Liver (tissue), 8 donors: ENCODE measurements at regions not wholly inside any gene's neighbourhood (a gene's known extent, or its start where the extent isn't known, plus 50 kb on each side); places are given as distances from the start of the nearest gene placed in this dataset.

ENCODE experiments used
- DNase-seq: peaks from one replicate; pipeline ENCODE4 v3.0.0-alpha.2; 2017; ENCODE audit warnings: low spot score
- H3K27ac ChIP-seq, 2 donors: one replicate each; pipeline ENCODE4 v1.7.0; 2013; ENCODE audit warnings: inconsistent platforms in 2 of 2, low read length in 2 of 2, control low read depth in 1 of 2, low read depth in 1 of 2, mild to moderate bottlenecking in 1 of 2
- H3K27me3 ChIP-seq, 4 donors: one replicate each; pipeline versions ENCODE4 v1.6.1 to v1.7.0; 2013; ENCODE audit warnings: low read length in 3 of 4, inconsistent platforms in 1 of 4, mild to moderate bottlenecking in 1 of 4, moderate library complexity in 1 of 4; ENCODE audit not compliant: control insufficient read depth in 4 of 4, insufficient read depth in 4 of 4
- H3K36me3 ChIP-seq, 4 donors: one replicate each; pipeline versions ENCODE4 v1.6.1 to v1.7.0; 2013; ENCODE audit warnings: low read length in 3 of 4, mild to moderate bottlenecking in 3 of 4, low read depth in 1 of 4, moderate library complexity in 1 of 4; ENCODE audit not compliant: control insufficient read depth in 4 of 4, insufficient read depth in 3 of 4
- H3K4me1 ChIP-seq, 4 donors: one replicate each; pipeline versions ENCODE4 v1.6.1 to v1.7.0; 2013; ENCODE audit warnings: low read length in 3 of 4, mild to moderate bottlenecking in 3 of 4, moderate library complexity in 1 of 4; ENCODE audit not compliant: control insufficient read depth in 4 of 4, insufficient read depth in 4 of 4
- H3K4me3 ChIP-seq, 3 donors: one replicate each; pipeline versions ENCODE4 v1.6.1 to v1.7.0; 2013; ENCODE audit warnings: low read length in 3 of 3, control low read depth in 1 of 3, low read depth in 1 of 3, mild to moderate bottlenecking in 1 of 3
- H3K9ac ChIP-seq, 2 donors: one replicate each; pipeline ENCODE4 v1.7.0; 2013; ENCODE audit warnings: low read length in 2 of 2, mild to moderate bottlenecking in 2 of 2, moderate library complexity in 2 of 2, control low read depth in 1 of 2, low read depth in 1 of 2
- H3K9me3 ChIP-seq, 4 donors: one replicate each; pipeline versions ENCODE4 v1.6.1 to v1.7.0; 2013; ENCODE audit warnings: low read length in 3 of 4; ENCODE audit not compliant: control insufficient read depth in 4 of 4
- ATF3 ChIP-seq: IDR thresholded peaks from 2 replicates; pipeline ENCODE4 v1.6.1; 2016; ENCODE audit warnings: antibody characterized with exemption
- CTCF ChIP-seq: fragments of 150-350 bp; IDR thresholded peaks from 2 replicates; pipeline ENCODE4 v1.5.1; 2017; ENCODE audit warnings: improper control_type of control experiment, low read depth, low read length; ENCODE audit not compliant: missing input control
- EGR1 ChIP-seq, 2 donors: IDR thresholded peaks; 2 replicates each; pipeline ENCODE4 v1.6.1; 2016 to 2018; ENCODE audit warnings: antibody characterized with exemption in 2 of 2, low read depth in 2 of 2
- FOXA1 ChIP-seq: IDR thresholded peaks from 2 replicates; pipeline ENCODE4 v1.6.1; 2016; ENCODE audit warnings: antibody characterized with exemption
- FOXA2 ChIP-seq: IDR thresholded peaks from 2 replicates; pipeline ENCODE4 v1.6.1; 2016; ENCODE audit warnings: antibody characterized with exemption
- GABPA ChIP-seq, 2 donors: IDR thresholded peaks in 1 of 2; conservative IDR thresholded peaks in 1 of 2; 2 replicates each; pipeline ENCODE4 v1.6.1; 2016; ENCODE audit warnings: antibody characterized with exemption in 2 of 2, mild to moderate bottlenecking in 1 of 2, moderate library complexity in 1 of 2
- HNF4G ChIP-seq: IDR thresholded peaks from 2 replicates; pipeline ENCODE4 v1.6.1; 2016; ENCODE audit warnings: antibody characterized with exemption
- JUND ChIP-seq, 2 donors: IDR thresholded peaks; 2 replicates each; pipeline ENCODE4 v1.6.1; 2016; ENCODE audit warnings: antibody characterized with exemption in 2 of 2
- MAX ChIP-seq: IDR thresholded peaks from 2 replicates; pipeline ENCODE4 v1.6.1; 2016; ENCODE audit warnings: antibody characterized with exemption
- NR2F2 ChIP-seq: IDR thresholded peaks from 2 replicates; pipeline ENCODE4 v1.6.1; 2016; ENCODE audit warnings: antibody characterized with exemption
- RAD21 ChIP-seq, 2 donors: IDR thresholded peaks; 2 replicates each; pipeline ENCODE4 v1.6.1; 2016; ENCODE audit warnings: antibody characterized with exemption in 2 of 2, mild to moderate bottlenecking in 2 of 2
- REST ChIP-seq: IDR thresholded peaks from 2 replicates; pipeline ENCODE4 v1.6.1; 2016; ENCODE audit warnings: antibody characterized with exemption, mild to moderate bottlenecking
- RXRA ChIP-seq, 2 donors: IDR thresholded peaks; 2 replicates each; pipeline ENCODE4 v1.6.1; 2017 to 2018; ENCODE audit warnings: antibody characterized with exemption in 2 of 2, mild to moderate bottlenecking in 1 of 2
- SP1 ChIP-seq: IDR thresholded peaks from 2 replicates; pipeline ENCODE4 v1.6.1; 2018; ENCODE audit warnings: antibody characterized with exemption, mild to moderate bottlenecking
- TAF1 ChIP-seq: conservative IDR thresholded peaks from 2 replicates; pipeline ENCODE4 v1.6.1; 2016; ENCODE audit warnings: antibody characterized with exemption, mild to moderate bottlenecking
- YY1 ChIP-seq: IDR thresholded peaks from 2 replicates; pipeline ENCODE4 v1.6.1; 2016; ENCODE audit warnings: antibody characterized with exemption, mild to moderate bottlenecking
- ZBTB33 ChIP-seq: IDR thresholded peaks from 2 replicates; pipeline ENCODE4 v1.6.1; 2016; ENCODE audit warnings: antibody characterized with exemption
- WGBS: extraction: QIAGEN DNeasy Blood & Tissue Kit; methylation state at CpG from one replicate; pipeline ENCODE4 v1.1.7; 2013; 5-methylcytosine and 5-hydroxymethylcytosine counted together
- donor health status: healthy.
- donor health status: healthy.
- donor health status: healthy.
- donor health status: healthy.
- donor health status: healthy.

GRCh38 chr17:36868777-36869176 lies 68.5 kb upstream of the LHX1 start:
- H3K27ac ChIP-seq, result no peak overlapping the region
- H3K27me3 ChIP-seq, result no peaks in the 10 kb centered on the region
- no peak overlapping the region for H3K4me3 ChIP-seq
- 74% methylated on average over 10 of the region's 10 CpGs for WGBS
- no peaks in the 10 kb centered on the region for H3K4me1 ChIP-seq
- H3K36me3 ChIP-seq, result no peaks in the 10 kb centered on the region
- TF ChIP-seq ZBTB33 (no peak), CTCF (no peak), TAF1 (no peak), MAX (no peak), YY1 (no peak), EGR1 (IDR thresholded peaks at IDR 0.05; ENCODE audit: low read depth in 2 of 2) (no peak), JUND (IDR thresholded peaks at IDR 0.05) (no peak), FOXA2 (no peak), RXRA (IDR thresholded peaks at IDR 0.05) (no peak), GABPA (IDR thresholded peaks at IDR 0.05 in 1 of 2, conservative IDR thresholded peaks at IDR 0.05 in 1 of 2) (no peak)
- H3K9me3 ChIP-seq, result peaks cover 0 to 6% (median 0%) of the 10 kb centered on the region in 4 donors
- no peak overlapping the region for H3K9ac ChIP-seq
- DNase-seq, result no peak

- H3K27me3 ChIP-seq, result no peaks in the 10 kb centered on the region
- WGBS, result 69% methylated on average over 8 of the region's 8 CpGs
- no peak for DNase-seq
- H3K4me1 ChIP-seq, result no peaks in the 10 kb centered on the region
- no peak overlapping the region for H3K4me3 ChIP-seq
- H3K9ac ChIP-seq, result no peak overlapping the region
- H3K9me3 ChIP-seq, result peaks cover 0 to 6% (median 0%) of the 10 kb centered on the region in 4 donors
- H3K27ac ChIP-seq, result no peak overlapping the region
- H3K36me3 ChIP-seq, result no peaks in the 10 kb centered on the region
- TF ChIP-seq HNF4G (no peak), NR2F2 (no peak), RXRA (IDR thresholded peaks at IDR 0.05) (no peak), SP1 (no peak), YY1 (no peak), RAD21 (IDR thresholded peaks at IDR 0.05) (no peak), ATF3 (no peak), FOXA2 (no peak), GABPA (IDR thresholded peaks at IDR 0.05 in 1 of 2, conservative IDR thresholded peaks at IDR 0.05 in 1 of 2) (no peak), ZBTB33 (no peak), REST (no peak), CTCF (no peak), FOXA1 (no peak), JUND (IDR thresholded peaks at IDR 0.05) (no peak)
Measured at GRCh38 chr17:36869441-36869840, 67.8 kb upstream of the LHX1 start.
